ENCODE measurements at regions not wholly inside any gene's neighbourhood (a gene's known extent, or its start where the extent isn't known, plus 50 kb on each side); places are given as distances from the start of the nearest gene placed in this dataset.

DNA sequence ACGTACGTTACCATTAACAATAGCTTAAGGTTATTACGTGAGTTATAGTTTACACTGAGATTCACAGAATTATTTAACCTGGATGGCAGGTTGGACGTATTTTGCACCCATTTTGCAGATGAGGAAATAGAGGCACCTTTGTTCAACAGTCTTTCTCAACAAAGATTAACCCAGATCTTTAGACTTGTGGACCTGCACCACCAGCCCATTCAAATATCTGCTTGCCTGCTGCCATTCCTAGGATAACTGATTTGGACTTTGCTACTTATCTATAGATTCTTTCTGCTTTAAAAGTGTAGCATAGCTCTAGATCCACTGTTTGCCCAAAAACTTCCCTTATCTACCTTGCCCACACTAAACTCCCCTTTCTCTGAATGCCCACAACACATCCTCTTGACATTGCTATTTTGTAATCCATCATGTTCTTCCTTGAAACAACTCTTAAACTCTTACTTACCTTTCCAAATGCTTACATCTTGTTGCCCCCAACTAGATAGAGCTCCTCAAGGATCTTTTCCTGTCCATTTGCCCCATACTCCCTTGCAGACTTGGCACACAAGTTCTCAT is 56.4 kb upstream of the TNFAIP3 start:
- Histone ChIP-seq H3K27ac (replicated peaks) (peak overlapping the region; percentile 79), H3K27me3 (ENCODE audit: insufficient read depth, poor library complexity, severe bottlenecking) (no peaks in the 10 kb centered on the region), H3K4me3 (replicated peaks; ENCODE audit: insufficient read depth, low read length) (no peak overlapping the region)
- no peak for TF ChIP-seq GABPA (IDR thresholded peaks at IDR 0.05; ENCODE audit: low read depth)
- TF ChIP-seq SPI1 (IDR thresholded peaks at IDR 0.05; ENCODE audit: borderline replicate concordance, low read depth) = no peak
- no peak for TF ChIP-seq CTCF (IDR thresholded peaks at IDR 0.05; ENCODE audit: insufficient read depth, low read length)
- no peak for TF ChIP-seq POLR2AphosphoS5 (IDR thresholded peaks at IDR 0.05; ENCODE audit: low read depth)
- TF ChIP-seq, protein P1, sequence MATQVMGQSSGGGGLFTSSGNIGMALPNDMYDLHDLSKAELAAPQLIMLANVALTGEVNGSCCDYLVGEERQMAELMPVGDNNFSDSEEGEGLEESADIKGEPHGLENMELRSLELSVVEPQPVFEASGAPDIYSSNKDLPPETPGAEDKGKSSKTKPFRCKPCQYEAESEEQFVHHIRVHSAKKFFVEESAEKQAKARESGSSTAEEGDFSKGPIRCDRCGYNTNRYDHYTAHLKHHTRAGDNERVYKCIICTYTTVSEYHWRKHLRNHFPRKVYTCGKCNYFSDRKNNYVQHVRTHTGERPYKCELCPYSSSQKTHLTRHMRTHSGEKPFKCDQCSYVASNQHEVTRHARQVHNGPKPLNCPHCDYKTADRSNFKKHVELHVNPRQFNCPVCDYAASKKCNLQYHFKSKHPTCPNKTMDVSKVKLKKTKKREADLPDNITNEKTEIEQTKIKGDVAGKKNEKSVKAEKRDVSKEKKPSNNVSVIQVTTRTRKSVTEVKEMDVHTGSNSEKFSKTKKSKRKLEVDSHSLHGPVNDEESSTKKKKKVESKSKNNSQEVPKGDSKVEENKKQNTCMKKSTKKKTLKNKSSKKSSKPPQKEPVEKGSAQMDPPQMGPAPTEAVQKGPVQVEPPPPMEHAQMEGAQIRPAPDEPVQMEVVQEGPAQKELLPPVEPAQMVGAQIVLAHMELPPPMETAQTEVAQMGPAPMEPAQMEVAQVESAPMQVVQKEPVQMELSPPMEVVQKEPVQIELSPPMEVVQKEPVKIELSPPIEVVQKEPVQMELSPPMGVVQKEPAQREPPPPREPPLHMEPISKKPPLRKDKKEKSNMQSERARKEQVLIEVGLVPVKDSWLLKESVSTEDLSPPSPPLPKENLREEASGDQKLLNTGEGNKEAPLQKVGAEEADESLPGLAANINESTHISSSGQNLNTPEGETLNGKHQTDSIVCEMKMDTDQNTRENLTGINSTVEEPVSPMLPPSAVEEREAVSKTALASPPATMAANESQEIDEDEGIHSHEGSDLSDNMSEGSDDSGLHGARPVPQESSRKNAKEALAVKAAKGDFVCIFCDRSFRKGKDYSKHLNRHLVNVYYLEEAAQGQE (IDR thresholded peaks at IDR 0.05; ENCODE audit: insufficient replicate concordance, low read depth) = no peak
- peak in 1 of 2 experiments; percentile 36 for DNase-seq (ENCODE audit: low read depth in 1 of 2, low spot score in 1 of 2)

DNA sequence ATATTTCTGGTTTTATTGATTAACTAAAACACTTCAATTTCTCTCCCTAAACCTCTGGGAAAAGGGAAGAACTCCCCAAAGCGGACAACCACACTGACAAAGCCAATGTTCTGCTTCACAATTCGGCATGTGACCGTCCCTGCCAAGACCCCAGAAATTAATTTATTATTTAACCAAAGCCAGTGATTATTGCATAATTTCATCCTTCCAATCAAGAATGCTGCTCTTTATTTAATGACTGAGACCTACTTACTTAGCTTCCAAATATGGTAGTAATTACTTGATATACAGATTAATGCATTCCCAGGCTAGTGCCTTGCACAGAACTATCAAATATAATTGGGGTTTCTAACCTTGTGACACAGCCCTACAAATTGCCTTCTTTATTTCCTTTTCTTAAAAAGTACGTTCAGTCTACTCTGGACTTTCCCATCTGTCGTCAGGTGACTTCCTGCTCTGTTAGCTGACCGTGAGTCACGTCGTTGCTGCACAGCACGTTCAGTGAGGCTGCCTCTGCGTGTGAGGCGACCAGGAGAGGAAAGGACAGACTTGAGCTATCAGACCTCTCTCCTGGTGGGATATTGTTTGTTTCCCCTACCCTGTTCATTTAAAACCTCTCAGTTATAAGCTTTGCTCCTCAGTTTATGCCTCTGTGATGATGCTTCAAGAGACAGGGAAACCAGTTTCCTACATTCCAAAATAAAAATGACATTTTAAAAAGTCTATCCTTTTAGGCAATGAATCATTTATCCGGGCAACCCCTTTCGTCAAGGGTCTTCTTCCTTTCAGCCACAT is 55.7 kb upstream of the TNFAIP3 start:
- Histone ChIP-seq H3K27ac (replicated peaks) (peak overlapping the region; percentile 79), H3K27me3 (ENCODE audit: insufficient read depth, poor library complexity, severe bottlenecking) (no peaks in the 10 kb centered on the region), H3K4me3 (replicated peaks; ENCODE audit: insufficient read depth, low read length) (peak overlapping the region; percentile 19)
- TF ChIP-seq, protein P1 (IDR thresholded peaks at IDR 0.05; ENCODE audit: insufficient replicate concordance, low read depth) = no peak
- TF ChIP-seq SPI1 (IDR thresholded peaks at IDR 0.05; ENCODE audit: borderline replicate concordance, low read depth) (no peak), POLR2AphosphoS5 (IDR thresholded peaks at IDR 0.05; ENCODE audit: low read depth) (peak; percentile 72; the same call in 1 of the 2 replicates)
- DNase-seq (ENCODE audit: low read depth in 1 of 2, low spot score in 1 of 2) = peak; percentile 81 to 93

GRCh38 chr6:137811916-137812553 is 55.0 kb upstream of the TNFAIP3 start:
- TF ChIP-seq GABPA (IDR thresholded peaks at IDR 0.05; ENCODE audit: low read depth) (no peak), SPI1 (IDR thresholded peaks at IDR 0.05; ENCODE audit: borderline replicate concordance, low read depth) (peak; percentile 92), POLR2AphosphoS5 (IDR thresholded peaks at IDR 0.05; ENCODE audit: low read depth) (no peak), CTCF (IDR thresholded peaks at IDR 0.05; ENCODE audit: insufficient read depth, low read length) (no peak)
- TF ChIP-seq, protein P1 (IDR thresholded peaks at IDR 0.05; ENCODE audit: insufficient replicate concordance, low read depth) = no peak
- H3K27me3 ChIP-seq (ENCODE audit: insufficient read depth, poor library complexity, severe bottlenecking) = no peaks in the 10 kb centered on the region
- DNase-seq (ENCODE audit: low read depth in 1 of 2, low spot score in 1 of 2) = peak in 1 of 2 experiments; percentile 38
- peak overlapping the region; percentile 79 for H3K27ac ChIP-seq (replicated peaks)
- peak overlapping the region; percentile 19 for H3K4me3 ChIP-seq (replicated peaks; ENCODE audit: insufficient read depth, low read length)

Measured in HL-60 (cell line).